ENCODE measurements at regions not wholly inside any gene's neighbourhood (a gene's known extent, or its start where the extent isn't known, plus 50 kb on each side); places are given as distances from the start of the nearest gene placed in this dataset.
A peak's percentile ranks its signal among the peaks of the same experiment; 100 is the strongest.
"Not testable (repeated sequence)": the region's sequence is repeated elsewhere in the genome, so short reads cannot be mapped to it uniquely, and the experiment has no call there.

GRCh38 chr5:20784755-20785154 lies 796.8 kb upstream of the CDH18 start:
- not testable (repeated sequence) for DNase-seq (ENCODE audit: low read depth)

DNA sequence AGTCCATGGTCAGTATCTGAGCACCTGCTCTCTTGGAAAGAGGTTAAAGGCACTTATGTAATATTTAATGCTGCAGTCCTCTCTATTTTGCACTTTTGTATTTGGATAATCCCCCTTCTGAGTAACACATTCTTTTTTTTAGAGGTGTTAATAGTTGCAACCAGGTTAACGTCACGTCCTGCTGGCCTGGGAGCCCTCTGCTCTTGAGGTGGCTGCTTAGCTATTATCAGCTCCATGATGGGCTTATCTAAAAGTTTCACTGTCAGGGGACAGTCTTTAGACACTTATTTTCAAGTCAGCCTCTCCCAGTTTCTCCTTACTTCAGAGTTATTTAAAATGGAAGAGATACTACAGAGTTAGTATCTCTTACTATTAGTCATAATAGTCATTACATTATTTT lies 795.5 kb upstream of the CDH18 start:
- DNase-seq (ENCODE audit: low read depth) = not testable (repeated sequence)

GRCh38 chr5:20771338-20771737 lies 783.3 kb upstream of the CDH18 start:
- DNase-seq (ENCODE audit: low read depth) = not testable (repeated sequence)

DNA sequence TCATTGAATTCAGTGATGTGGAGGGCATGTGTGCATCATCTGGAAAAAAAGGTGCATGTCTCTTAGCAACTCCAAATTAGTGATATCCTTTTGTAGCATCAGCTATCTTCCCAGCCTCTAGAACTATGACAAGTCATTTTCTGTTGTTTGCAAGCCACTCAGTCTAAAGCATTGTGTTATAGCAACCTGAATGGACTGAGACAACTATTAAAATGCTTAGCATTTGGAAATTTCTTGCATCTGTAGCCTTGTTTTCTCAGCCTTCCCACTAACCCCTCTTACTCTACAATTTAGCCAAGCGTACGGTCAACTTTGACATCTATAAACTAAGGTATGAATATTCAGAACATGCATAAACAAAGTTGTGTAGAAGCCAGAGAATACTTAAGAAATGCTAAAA lies 777.1 kb upstream of the CDH18 start:
- DNase-seq (ENCODE audit: low read depth) = not testable (repeated sequence)

GRCh38 chr5:20759459-20759858 lies 771.5 kb upstream of the CDH18 start:
- DNase-seq (ENCODE audit: low read depth) = not testable (repeated sequence)

- DNase-seq (ENCODE audit: low read depth) = not testable (repeated sequence)
Observed at GRCh38 chr5:20752179-20752578, 764.2 kb upstream of the CDH18 start.

DNA sequence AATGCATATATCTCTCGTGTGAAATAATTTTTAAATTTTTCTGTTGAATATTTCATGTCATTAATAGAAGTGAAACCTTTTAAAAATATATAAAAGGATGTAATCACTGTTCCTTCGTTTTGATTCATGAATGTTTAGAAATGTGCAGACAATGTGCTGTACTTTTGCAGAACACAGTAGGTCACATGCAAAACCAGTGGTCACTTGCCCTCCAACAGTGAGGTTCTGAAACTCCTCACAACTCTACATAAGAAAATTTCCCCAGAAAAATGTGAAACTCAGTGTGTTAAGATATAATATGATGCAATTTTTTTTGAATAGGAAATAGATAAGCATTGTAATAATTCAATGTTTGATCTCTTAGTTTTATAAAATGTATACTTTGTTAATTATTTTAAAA lies 747.7 kb upstream of the CDH18 start:
- not testable (repeated sequence) for DNase-seq (ENCODE audit: low read depth)

- DNase-seq (ENCODE audit: low read depth) = not testable (repeated sequence)
Observed at GRCh38 chr5:20732223-20732622, 744.2 kb upstream of the CDH18 start.

GRCh38 chr5:20721286-20721685 lies 733.3 kb upstream of the CDH18 start:
- DNase-seq (ENCODE audit: low read depth) = not testable (repeated sequence)

DNA sequence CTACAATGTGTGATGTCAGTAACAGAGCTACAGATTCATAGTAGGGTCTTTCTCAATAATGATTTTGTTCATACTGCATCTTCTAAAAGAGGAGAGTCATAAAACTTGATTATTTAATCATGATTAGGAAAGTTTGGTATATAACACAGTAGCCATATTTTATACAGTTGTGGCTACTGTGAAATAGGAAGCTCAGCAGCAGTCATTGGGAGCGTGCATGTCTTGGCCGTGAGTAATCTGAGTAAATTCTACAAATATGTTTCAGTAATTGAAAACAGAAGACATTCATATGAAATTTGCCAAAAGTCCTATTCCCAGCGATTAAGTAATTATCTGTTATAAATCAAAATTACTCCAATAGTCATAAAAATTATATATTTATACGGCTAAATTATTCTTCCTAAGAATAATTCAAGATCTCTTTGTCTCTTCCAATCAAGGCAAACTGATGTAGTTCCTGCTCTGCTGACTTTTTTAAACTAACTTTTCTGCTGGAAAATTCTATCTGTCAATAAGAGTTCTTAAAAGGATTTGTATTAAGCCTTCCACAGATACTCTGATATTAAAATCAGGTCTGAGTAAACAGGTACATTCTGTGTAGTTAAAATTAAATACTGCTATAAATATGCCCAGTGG lies 723.6 kb upstream of the CDH18 start:
- DNase-seq (ENCODE audit: low read depth) = not testable (repeated sequence)

- not testable (repeated sequence) for DNase-seq (ENCODE audit: low read depth)
Observed at GRCh38 chr5:20707634-20708033, 719.6 kb upstream of the CDH18 start.

DNA sequence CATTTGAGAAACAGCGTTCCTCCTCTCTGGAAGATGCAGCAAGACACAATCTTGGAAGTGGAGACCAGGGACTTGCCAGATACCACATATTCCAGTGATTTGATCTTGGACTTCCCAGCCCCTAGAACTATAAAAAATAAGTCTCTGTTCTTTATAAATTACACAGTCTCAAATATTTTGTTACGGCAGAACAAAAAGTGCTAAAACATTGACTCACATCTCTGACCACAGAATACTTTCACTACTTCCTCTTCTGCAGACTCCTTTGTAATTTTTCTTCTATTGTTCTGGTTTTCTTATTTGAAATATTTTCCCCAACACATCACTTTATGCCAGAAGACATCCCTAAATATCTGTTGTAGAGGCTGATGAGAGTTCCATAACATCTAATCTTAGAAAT lies 706.1 kb upstream of the CDH18 start:
- DNase-seq (ENCODE audit: low read depth) = peak; percentile 11

DNA sequence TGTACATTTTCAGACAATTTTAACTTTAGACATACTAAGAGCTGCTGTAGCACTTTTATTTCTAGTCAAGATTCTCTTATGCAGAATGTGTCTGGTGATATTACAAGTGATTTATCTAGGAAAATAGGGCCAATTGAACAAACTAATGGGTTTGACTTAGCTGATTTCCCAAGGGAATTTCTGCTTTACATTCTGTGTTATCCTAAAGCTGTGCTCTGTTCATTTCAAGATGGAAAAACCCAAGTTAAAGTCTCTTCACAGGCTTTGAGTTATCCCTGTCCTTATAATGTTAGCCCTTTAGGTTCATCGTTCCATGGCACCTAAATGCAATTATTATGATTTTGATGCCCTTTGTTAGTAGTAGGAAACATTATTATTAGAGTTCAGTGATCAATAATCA lies 704.9 kb upstream of the CDH18 start:
- no peak for DNase-seq (ENCODE audit: low read depth)

DNA sequence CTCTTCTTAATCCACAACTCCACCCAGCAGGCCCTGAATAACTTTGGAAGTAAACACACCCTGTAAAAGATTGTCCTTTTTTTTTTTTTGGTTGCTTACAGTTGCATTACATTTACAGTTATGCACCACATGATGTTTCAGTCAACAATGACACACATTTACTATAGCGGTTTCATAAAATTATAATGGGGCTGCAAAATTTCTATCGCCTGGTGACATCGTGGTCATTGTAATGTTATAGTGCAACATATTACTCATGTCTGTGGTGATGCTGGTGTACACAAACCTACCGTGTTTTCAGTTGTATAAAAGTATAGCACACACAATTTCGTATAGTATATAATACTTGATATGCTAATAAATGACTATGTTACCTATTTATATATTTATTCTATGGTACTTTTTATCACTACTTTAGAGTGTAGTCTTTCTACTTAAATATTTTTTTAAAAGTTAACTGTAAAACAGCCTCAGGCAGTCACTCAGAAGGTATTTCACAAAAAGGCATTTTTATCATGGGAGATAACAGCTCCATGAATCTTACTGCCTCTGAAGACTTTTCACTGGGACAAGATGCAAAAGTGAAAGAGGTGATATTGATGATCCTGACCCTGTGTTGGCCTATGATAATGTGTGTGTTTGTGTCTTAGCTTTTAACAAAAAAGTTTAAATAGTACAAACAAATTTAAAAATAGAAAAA lies 695.4 kb upstream of the CDH18 start:
- no peak for DNase-seq (ENCODE audit: low read depth)

DNA sequence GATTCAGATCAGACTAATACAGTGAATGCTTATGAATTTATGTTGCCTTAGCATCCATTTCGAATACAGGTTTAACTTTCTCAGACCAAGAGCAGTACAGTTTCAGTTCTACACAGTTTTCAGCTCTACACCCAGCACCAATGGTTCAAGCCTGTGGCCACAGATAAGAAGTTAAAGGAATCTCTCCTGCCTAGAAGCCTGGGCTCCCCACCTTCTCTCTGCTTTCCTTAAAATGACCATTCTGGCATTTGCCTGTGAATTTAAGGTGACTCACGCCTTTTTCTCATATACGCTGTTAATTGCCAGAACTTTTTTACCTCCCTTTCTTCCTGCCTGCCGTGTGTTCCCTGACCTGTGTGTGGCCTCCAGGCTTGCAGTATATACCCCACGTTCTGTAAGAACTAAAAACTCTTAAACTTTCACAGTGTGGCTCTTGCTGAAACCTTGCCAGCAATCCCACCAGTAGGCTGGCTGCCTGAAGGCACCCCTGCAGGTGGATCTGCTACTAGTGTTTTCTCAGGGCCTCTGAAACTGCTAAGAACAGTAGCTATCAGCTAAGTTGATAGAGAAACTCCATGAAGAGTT lies 692.8 kb upstream of the CDH18 start:
- no peak for DNase-seq (ENCODE audit: low read depth)

DNA sequence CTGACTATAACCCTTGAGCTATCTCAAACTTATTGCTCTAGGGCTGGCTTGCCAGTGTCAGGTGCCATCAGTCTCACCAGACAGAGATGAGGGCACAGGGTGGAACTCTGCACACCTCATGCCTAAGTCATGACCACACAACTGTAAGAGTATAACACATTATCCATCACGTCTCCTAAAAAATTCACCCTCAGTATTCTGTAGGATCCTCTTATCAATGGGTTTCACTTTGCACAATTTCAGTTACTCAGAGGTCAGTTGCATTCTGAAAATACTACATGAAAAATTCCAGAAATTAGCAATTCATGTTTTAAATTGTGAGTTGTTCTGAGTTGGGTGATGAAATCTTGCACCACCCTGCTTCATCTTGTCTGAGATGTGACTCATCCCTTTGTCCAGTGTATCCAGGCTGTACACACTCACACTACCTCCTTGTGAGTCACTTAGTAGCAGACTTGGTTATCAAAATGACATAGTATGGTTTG lies 690.9 kb upstream of the CDH18 start:
- peak; percentile 98 for DNase-seq (ENCODE audit: low read depth)

DNA sequence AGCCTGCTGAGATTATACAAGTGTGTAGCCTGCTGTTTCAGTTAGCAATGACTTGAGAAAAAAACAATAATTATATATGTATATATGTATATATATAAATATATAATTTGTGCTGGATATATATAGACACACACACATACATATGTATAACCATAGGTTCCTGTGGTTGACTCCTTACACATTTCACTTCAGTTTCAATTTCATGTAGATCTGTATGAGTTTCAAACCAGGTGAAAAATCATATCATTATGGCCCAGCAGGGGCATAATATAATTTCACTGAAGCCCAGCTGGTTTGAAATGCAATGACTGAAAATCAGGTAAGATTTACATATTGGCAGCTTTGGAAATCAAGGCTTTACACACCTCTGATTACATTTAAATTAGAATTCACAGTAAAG lies 690.4 kb upstream of the CDH18 start:
- no peak for DNase-seq (ENCODE audit: low read depth)

- DNase-seq (ENCODE audit: low read depth) = no peak
Observed at GRCh38 chr5:20660588-20660987, 672.6 kb upstream of the CDH18 start.

DNA sequence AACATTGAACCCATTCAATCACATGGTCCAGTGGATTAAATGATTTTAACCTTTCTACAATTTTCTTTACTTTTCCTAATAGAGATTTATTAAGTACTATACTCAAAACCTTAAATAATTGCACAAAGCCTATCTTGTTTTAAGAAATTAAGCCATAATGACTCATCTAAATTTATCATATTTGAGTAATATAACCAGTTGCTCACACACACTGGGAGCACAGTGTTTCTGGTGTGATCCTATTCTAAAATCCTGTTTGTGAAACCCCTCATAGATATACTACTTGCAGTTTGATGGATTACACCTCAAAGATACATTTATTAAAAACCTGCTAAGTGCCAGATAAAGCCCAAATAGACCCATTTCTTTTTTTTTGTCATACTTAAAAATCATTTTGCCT lies 668.3 kb upstream of the CDH18 start:
- DNase-seq (ENCODE audit: low read depth) = no peak

DNA sequence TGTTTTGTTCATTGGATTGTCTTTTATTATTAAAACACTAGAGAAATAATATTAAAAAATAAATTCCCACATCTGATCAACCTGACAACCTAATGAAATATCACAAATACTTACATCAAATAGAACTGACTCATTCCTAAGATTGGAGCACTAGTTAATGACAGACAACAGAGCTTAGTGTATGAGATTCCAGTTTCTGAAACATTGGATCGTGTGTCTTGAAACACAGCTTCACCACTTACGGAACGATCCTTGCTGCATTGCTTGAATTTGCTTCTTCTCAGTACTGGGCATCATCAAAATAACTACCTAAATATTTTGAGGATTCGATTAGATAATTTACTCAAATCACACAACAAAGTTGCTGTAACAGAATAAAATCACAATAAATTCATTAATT lies 667.2 kb upstream of the CDH18 start:
- no peak for DNase-seq (ENCODE audit: low read depth)

GRCh38 chr5:20654746-20655145 lies 666.7 kb upstream of the CDH18 start:
- no peak for DNase-seq (ENCODE audit: low read depth)

DNA sequence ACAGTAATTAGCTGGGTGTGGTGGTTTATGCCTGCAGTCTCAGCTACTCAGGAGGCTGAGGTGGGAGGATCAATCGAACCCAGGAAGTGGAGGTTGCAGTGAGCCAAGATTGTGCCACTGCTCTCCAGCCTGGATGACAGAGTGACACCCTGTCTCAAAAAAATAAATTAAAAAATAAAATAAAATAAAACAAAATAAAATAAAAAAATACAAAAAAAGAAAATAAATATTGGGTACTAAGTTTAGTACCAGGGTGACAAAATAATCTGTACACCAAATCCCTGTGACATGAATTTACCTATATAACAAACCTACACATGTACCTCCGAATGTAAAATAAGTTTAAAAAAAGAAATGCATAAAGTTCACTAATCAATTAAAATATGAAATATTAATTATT lies 666.0 kb upstream of the CDH18 start:
- DNase-seq (ENCODE audit: low read depth) = no peak

DNA sequence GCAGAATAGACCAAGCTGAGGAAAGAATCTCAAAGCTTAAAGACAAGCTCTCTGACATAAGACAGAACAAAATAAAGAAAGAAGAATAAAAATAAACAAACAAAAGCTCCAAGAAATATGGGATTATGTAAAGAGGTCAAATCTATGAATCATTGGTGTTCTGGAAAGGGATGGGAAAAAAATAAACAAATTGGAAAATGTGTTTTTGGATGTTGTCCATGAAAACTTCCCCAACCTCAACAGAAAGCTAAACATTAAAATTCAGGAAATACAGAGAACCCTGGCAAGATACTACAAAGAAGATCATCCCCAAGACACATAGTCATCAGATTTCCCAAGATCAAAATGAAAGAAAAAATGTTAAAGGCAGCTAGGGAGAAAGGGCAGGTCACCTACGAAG lies 662.0 kb upstream of the CDH18 start:
- DNase-seq (ENCODE audit: low read depth) = peak; percentile 11

Measured in iris pigment epithelial cell (primary cell).